BJ (cell line): ENCODE measurements at regions not wholly inside any gene's neighbourhood (a gene's known extent, or its start where the extent isn't known, plus 50 kb on each side); places are given as distances from the start of the nearest gene placed in this dataset.

Experiments used
- CTCF ChIA-PET: fragments of 350-600 bp; formaldehyde crosslinking; extraction: SDS; loops from one replicate; lab custom pipeline; 2021; ENCODE audit warnings: antibody characterized with exemption, inconsistent platforms; lab: Yijun Ruan, JAX
- POLR2A ChIA-PET: fragments of 300-600 bp; sonication (Branson Sonifier 250); formaldehyde crosslinking; extraction: SDS; loops from one replicate; lab custom pipeline; 2021; ENCODE audit warnings: antibody characterized with exemption; lab: Charles Lee
- DNase-seq: peaks from one replicate; pipeline ENCODE4 v3.0.0-alpha.2; 2011; ENCODE audit warnings: low read depth
- H3K27me3 ChIP-seq: 2 replicates; pipeline ENCODE4 v1.6.0; 2011; ENCODE audit warnings: low read length; ENCODE audit not compliant: control insufficient read depth, insufficient read depth
- H3K36me3 ChIP-seq: 2 replicates; pipeline ENCODE4 v1.5.1; 2011; ENCODE audit warnings: low read length; ENCODE audit not compliant: control insufficient read depth, insufficient read depth
- H3K4me3 ChIP-seq: 2 replicates; pipeline ENCODE4 v1.5.1; 2011; ENCODE audit warnings: low read depth, mild to moderate bottlenecking, control low read depth, low read length
- CTCF ChIP-seq: IDR thresholded peaks from 2 replicates; pipeline ENCODE4 v1.5.1; 2011; ENCODE audit warnings: low read depth, mild to moderate bottlenecking, control low read depth, inconsistent platforms, low read length, moderate library complexity; ENCODE audit not compliant: insufficient read depth

DNA sequence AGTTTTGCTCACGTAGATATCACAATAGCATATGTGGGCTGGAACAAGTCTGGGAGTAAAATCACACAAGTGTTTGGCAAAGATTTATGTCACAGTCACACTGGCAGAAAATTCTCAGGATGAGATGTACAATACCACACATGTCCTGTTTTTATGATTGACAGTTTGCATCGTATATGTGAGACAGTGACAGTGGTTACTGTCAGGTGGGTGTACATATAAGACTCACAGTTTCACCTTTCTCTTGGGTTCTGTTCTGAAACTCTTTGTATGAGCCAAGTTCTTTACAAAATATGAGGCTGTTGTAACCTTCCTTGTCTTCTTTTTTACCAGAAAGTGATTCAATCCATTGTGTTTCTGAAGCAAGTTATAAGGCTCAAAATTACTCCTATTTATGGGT lies 1012.5 kb upstream of the AMELY start:
- ChIA-PET POLR2A (no interaction called here), CTCF (no interaction called here)
- Histone ChIP-seq H3K27me3 (no peaks in the 10 kb centered on the region), H3K36me3 (no peaks in the 10 kb centered on the region), H3K4me3 (no peak overlapping the region)
- DNase-seq = no peak
- no peak for TF ChIP-seq CTCF

DNA sequence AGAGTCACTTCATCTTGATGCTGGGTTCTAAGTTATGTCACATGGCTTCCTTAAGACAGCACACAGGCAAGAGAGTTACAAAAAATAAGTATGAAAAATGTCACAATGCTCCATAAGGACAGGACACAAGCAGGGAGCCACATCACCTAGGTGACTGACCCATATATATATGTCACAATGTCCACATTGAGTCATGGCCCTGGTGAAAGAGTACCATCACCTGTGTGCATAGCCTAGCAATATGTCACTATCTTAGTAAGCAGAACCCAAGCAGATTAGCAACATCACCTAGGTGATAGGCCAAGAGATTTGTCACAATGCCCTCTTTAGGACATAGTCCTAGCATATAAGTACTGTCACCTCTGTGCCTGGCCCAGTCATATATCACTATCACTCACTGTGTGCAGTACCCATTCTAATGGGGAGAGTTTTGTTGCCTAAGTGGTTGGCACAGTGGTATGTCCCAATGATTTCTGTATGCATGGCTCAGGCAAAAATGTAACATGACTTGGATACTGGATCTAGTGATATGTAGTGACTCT lies 1012.0 kb upstream of the AMELY start:
- ChIA-PET POLR2A (no interaction called here), CTCF (no interaction called here)
- DNase-seq = no peak
- TF ChIP-seq CTCF = no peak
- Histone ChIP-seq H3K4me3 (no peak overlapping the region), H3K36me3 (no peaks in the 10 kb centered on the region), H3K27me3 (no peaks in the 10 kb centered on the region)

DNA sequence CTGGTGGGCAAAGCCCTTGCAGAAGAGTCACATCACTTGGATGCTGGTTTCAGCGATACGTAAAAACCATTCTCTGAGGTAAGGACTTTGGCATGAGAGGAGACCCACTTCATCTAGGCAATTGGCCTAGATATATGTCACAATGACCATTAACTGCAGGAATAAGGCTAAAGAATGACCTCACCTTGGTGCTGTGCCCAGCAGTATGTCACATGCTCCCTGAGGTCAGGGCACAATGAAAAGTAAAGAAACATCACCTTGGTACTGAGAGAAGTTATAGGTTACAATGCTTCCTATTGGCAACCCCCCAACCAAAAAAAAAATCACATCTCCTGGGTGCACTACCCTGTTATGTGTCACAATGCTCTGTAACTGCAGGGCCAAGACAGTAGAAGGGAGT lies 1008.8 kb upstream of the AMELY start:
- CTCF ChIA-PET = no interaction called here
- H3K27me3 ChIP-seq = no peaks in the 10 kb centered on the region
- POLR2A ChIA-PET = no interaction called here
- no peak for TF ChIP-seq CTCF
- H3K4me3 ChIP-seq = no peak overlapping the region
- no peak for DNase-seq
- no peaks in the 10 kb centered on the region for H3K36me3 ChIP-seq

DNA sequence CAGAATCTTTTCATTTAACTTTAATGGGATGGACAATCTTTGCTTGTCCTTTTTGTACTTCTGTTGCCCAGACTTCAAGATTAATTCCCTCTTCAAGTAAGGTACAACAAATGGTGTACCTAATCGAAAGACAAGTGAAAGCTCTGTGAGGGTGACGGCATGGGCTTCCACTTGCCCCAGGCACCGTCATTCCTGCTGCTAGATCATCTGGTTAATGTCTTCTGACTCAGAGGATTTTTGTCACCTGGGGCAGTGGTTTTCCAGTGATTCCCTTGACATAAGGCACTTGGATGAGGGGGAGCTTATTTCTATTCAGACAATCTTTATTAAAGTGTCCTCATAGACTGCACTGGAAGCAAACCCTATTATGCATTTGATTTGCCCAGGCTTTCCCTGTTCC lies 977.0 kb upstream of the AMELY start:
- TF ChIP-seq CTCF = no peak
- no peak overlapping the region for H3K4me3 ChIP-seq
- H3K36me3 ChIP-seq = no peaks in the 10 kb centered on the region
- DNase-seq = no peak
- ChIA-PET POLR2A (no interaction called here), CTCF (no interaction called here)
- H3K27me3 ChIP-seq = no peaks in the 10 kb centered on the region

GRCh38 chrY:7881696-7882095 lies 970.1 kb upstream of the AMELY start:
- TF ChIP-seq CTCF = no peak
- DNase-seq = no peak
- CTCF ChIA-PET = no interaction called here
- H3K27me3 ChIP-seq = no peaks in the 10 kb centered on the region
- no peaks in the 10 kb centered on the region for H3K36me3 ChIP-seq
- H3K4me3 ChIP-seq = no peak overlapping the region
- POLR2A ChIA-PET = no interaction called here
